HG03175 (cell line): ENCODE measurements at regions not wholly inside any gene's neighbourhood (a gene's known extent, or its start where the extent isn't known, plus 50 kb on each side); places are given as distances from the start of the nearest gene placed in this dataset.
"Not testable (repeated sequence)": the region's sequence is repeated elsewhere in the genome, so short reads cannot be mapped to it uniquely, and the experiment has no call there.

Experiments used
- ATAC-seq: cut with Tn5 transposase; IDR thresholded peaks from one replicate; pipeline ENCODE4 v1.9.1; 2021; ENCODE audit warnings: mild to moderate bottlenecking, moderate library complexity; ENCODE audit not compliant: unreplicated experiment

DNA sequence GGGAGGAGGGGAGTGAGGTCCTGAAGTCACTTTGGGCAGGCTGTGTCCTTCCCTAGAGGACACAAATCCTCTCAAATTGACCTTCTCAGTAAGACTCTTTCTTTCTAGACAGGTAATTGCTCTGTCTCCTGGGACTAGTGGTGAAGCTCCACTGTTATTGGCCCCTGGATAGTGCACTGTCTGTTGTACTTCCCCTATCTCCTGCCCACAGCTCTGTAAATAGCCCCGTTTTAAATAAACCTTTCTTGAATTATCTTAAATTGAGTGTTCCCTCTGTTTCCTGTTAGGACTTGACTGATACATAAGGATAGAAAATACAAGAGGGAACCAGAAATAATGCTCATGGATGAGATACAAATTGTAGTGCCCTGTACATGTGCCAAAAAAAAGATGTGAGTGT, 229.5 kb upstream of the USP24 start:
- no peak for ATAC-seq

DNA sequence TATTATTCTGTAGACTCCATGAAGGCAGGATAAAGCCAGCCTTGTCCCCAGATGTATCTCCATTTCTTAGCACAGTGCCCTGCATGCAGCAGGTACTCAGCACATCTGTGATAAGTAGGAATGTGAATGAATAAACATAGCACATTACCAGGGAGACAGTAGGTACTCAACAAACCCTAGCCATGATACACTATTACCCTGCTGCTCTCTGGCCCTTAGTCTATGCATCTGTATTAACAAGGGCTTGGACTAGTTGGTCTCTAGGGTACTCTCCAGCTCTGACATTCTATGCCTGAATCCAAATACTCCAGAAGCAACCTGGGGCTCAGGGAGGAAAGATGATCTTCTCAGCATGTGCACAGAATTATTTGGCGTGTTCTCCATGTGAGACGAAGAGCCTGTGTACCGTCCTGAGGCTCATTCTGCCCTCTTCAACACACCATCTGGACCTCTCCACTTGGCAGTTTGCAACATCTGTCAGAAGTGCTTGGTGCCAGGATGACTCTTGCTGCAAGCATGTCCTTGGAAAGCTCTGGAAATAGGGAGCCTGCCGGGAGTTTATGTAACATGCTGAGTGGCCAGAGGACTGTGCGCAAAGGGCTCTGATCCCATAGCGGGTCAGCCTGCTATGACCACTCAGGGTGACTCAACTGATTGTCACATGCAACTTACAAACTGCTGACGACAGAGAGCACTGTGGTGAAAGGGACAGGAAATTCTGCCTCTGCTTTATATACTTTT, 228.2 kb upstream of the USP24 start:
- ATAC-seq = no peak

DNA sequence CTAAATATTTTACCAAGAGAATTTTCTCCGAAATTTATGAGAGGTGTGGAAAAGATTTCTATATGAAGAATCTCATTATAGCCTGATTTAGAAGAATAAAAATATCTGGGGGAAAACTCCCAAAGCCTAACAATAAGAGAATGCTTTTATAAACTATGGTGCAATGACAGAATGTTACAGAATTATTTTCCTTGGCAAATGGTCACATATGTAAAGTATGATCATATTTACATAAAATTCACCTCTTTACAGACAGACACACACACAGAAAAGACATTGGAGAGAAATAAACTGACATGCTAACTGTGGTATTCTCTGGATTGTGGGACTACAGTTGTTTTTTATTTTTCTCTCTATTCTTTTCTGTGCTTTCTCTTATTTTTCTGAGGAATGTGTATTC, 226.3 kb upstream of the USP24 start:
- ATAC-seq = no peak

- no peak for ATAC-seq
Observed at GRCh38 chr1:55437692-55438091, 222.5 kb upstream of the USP24 start.

GRCh38 chr1:55430720-55431119, 215.6 kb upstream of the USP24 start:
- ATAC-seq = not testable (repeated sequence)

GRCh38 chr1:55430206-55430605, 215.0 kb upstream of the USP24 start:
- ATAC-seq = not testable (repeated sequence)

DNA sequence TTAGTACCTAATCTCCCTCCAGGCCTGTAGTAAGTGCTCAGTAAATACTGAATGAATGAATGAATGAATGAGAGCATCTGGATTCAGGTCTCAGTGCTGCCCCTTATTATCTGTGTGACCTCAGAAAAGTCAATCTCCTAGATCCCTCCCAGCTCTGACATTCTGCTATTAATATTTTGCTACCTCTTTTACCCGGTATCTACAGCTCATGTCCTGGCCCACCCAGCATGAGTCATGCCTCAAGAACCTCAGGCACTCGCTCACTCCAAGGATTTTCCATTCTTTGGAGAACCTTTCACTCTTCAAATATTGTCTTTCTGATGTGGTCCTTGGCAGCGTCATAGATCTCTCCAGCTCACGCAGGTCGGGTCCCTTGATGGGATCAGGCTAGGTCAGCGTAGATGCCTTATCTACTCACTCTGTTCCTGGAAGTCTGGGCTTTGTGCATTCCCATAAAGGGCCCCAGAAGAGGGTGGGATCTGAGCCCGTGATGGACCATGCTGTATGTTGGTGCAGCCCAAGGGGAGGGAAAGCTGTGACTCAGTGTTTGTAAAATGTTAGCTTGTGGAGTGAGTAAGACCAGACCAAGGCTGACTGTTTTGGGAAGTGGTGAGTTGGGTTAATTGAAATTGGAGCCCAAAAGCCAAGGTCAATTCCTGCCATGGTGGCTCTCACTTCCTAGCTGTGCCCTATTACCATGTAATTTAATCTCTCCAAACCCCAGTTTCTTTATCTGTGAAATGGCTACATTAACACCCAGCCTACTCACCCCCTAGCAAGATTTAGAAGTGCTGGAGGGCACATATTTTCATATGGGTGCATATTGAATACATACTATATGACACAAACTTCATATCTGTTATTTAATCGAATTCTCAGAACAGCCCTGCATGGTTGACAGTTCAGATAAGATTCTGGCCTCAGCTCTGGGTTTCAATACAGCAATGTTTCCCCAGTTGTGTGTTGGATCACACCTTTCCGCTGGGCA, 214.1 kb upstream of the USP24 start:
- no peak for ATAC-seq

- no peak for ATAC-seq
Observed at GRCh38 chr1:55428231-55428630, 213.1 kb upstream of the USP24 start.

GRCh38 chr1:55427606-55428005, 212.4 kb upstream of the USP24 start:
- ATAC-seq = no peak

GRCh38 chr1:55426619-55427018, 211.5 kb upstream of the USP24 start:
- no peak for ATAC-seq

DNA sequence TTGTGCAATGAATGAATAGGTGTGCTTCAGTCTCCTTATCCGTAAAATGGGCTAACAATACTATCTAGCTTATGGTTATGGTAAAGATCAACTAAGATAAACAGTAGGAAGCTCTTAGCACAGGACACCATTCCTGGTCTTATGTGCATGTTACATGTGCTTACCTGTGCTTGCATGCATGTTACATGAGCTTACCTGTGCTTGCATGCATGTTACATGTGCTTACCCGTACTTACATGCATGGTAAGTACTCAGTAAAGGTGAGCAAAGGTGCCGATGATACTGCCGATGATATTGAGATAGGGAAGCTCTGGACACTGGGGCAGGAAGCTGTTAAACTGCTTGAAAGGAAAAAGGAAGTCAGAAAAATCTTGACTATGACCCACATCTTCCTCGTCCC, 211.0 kb upstream of the USP24 start:
- ATAC-seq = no peak

DNA sequence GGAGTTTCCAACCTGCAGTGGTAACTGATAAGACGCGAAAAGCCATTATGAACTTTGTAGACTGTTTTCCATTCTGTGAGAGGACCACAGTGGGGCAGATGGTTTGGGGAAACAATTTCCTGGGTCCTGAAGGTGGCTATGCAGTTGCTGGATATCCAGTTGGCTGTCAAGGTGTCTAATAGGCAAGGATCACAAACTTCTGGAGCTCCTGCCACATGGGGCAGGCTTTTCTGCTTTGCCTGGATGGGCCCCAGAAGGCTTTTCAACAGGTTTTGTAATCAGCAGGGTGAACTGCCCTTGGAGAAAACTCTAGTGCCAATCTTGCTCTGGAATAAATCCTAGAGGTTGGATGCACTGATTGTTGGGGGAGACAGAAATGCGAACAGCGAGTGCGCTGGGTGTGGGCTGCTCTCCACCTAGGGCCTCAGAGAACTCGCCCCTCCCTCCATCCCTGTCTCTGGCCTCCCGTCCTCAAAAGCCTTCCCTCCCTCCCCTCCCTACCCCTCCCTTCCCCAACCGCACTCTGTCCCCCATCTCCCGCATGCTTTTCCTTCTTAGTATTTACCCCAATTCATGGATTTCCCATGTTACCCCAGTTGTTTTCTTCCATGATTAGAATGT, 210.3 kb upstream of the USP24 start:
- ATAC-seq = no peak

DNA sequence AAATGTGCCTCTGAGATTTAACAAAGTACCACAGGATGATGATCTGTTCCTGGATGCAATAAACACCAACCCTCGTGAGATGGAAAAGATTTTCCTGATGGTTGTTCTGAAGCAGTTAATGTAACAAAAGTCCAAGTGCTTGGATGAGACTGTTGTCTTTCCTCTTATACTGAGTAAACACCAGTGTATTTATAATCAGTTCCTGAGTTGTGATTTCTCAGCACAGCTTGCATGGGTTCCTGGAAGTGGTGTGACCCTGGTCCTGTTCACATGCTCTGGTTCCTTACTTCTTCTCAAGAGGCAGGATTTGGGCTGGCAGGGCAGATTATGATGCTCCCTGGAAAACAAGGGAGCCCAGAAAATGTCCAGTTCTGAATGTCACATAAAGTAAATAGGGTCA, 208.2 kb upstream of the USP24 start:
- no peak for ATAC-seq

- no peak for ATAC-seq
Observed at GRCh38 chr1:55420929-55421716, 206.0 kb upstream of the USP24 start.

- ATAC-seq = no peak
Observed at GRCh38 chr1:55420026-55420425, 204.9 kb upstream of the USP24 start.

GRCh38 chr1:55418208-55419000, 203.2 kb upstream of the USP24 start:
- no peak for ATAC-seq

GRCh38 chr1:55416164-55416842, 201.1 kb upstream of the USP24 start:
- ATAC-seq = no peak

GRCh38 chr1:55413286-55413685, 198.1 kb upstream of the USP24 start:
- no peak for ATAC-seq

DNA sequence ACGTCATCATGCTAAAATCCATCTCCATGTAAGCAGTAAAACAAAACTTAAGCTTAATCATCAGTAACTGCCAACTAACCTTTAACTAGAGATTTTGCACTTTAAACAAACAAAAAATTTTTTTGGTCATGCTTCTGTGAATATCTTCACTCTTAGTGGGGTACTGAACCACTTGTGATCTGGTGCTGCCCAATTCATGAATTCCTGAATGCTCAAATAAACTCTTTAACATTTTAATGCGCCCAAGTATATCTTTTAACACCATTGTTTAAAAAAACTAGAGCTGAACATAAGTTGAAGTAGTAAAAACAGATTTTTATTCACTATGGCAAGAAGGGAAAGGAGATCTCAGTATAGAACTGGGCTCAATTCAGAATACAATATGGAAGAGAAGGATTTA, 196.9 kb upstream of the USP24 start:
- no peak for ATAC-seq
